ENCODE measurements at regions not wholly inside any gene's neighbourhood (a gene's known extent, or its start where the extent isn't known, plus 50 kb on each side); places are given as distances from the start of the nearest gene placed in this dataset.
"Not testable (repeated sequence)": the region's sequence is repeated elsewhere in the genome, so short reads cannot be mapped to it uniquely, and the experiment has no call there.

DNA sequence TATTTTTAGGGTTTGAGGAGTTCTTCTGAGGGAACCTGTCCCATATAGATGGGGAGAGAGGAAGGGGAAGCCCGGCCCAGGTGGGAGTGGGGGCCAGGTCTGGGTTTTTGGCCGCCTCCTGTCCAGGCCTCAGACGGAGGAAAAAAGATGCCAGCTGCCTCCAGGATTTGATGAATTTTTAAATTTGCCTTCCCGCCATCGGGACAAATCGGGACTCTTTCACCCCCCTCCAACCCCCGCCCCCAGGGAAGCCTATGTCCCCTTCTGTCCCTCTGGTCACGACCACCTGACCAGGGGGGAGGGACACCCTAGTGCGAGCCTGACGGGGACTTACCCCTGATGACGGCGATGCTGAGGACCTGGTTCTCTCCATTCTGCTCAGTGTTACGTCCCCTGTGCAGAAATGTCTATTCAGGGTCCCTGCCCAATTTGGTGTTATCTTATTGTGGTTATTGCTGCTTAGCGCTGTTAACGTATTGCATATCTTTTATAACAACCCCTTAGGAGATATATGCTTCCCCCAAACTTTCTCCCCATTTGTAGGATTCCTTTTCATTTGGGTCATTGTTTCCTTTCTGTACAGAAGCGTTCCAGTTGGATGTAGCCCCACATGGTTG is 115.9 kb upstream of the GRK3 start:
- FAIRE-seq (no peak), DNase-seq (ENCODE audit: insufficient read length, low spot score) (no peak)

GRCh38 chr22:25449781-25450317 is 114.6 kb upstream of the GRK3 start:
- FAIRE-seq (no peak), DNase-seq (ENCODE audit: insufficient read length, low spot score) (no peak)

DNA sequence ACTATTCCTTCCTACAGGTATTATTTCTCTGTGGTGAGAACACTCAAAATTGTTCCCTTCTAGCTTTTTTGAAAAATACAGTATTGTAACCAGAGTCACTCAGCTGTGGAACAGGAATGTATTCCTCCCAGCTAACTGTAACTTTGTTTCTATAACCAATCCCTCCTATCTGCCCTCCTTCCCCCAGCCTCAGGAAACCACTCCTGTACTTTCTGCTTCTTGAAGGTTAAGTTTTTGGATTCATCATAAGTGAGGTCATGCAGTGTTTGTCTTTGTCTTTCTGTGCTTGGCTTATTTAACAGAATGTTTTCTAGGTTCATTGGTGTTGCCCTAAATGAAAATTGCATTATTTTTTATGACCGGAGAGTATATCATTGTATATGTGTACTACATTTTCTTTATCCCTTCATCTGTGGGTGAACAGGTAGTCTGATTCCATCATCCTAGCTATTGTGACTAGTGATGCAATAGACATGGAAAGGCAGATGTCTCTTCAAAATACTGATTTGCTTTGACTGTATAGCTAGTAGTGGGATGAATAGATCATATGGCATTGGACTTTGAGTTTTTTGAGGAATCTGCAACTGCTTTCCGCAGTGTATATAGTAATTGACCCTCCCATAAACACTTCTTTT is 112.9 kb upstream of the GRK3 start:
- FAIRE-seq (no peak), DNase-seq (ENCODE audit: insufficient read length, low spot score) (no peak)

DNA sequence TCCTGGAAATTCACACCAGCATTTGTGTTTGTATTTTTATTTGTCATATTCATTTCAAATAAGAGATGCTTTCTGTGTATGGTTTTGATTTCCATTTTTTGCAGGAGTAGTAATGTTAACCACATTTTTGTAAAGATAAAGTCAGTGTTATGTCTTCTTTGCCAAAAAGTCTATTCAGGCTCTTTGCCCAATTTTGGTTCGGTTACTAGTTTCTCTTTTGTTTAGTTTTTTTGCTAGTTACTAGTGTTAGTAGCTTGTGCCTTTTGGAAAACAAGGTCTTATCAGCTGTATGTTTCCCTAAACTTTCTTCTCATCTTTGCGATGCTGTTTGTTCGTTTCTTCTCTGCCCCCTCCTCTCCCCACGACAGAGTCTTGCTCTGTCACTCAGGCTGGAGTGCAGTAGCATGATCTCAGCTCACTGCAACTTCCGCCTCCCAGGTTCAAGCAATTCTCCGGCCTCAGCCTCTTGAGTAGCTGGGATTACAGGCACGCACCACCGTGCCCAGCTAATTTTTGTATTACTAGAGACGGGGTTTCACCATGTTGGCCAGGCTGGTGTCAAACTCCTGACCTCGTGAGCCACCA is 112.3 kb upstream of the GRK3 start:
- DNase-seq (ENCODE audit: insufficient read length, low spot score), result no peak
- no peak for FAIRE-seq

GRCh38 chr22:25453058-25453457 is 111.4 kb upstream of the GRK3 start:
- DNase-seq (ENCODE audit: insufficient read length, low spot score) (no peak), FAIRE-seq (no peak)

GRCh38 chr22:25453557-25453956 is 110.9 kb upstream of the GRK3 start:
- no peak for FAIRE-seq
- no peak for DNase-seq (ENCODE audit: insufficient read length, low spot score)

DNA sequence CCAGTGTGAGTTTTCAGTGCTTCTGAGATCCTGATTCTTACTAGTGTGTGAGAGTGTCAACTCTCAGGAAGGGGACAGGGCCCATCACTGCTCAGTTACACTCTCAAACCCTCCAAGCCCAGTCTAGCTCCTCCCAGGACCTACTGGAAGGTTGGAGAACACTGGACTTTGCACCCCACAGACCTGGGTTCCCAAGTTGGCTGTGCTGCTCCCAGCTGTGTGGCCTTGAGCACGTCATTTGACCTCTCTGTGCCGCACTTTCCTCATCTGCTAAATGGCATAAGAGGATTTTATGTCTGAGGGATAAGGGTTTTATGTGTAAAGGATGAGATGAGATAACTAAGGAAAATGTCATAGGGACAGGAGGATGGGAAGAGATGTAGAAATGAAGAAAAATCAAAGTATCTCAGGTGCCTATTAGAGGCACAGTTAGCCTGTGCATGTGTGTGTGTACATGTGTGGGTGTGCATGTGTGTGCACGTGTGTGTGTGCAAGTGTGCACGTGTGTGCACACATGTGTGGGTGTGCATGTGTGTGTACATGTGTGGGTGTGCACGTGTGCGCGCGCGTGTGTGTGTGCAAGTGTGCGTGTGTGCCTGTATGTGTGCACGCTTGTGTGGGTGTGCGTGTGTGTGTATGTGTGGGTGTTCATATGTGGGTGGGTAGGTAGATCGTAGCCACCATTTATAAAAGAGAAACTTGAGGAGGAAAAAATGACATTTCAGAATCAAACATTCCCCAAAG is 108.0 kb upstream of the GRK3 start:
- not testable (repeated sequence) for DNase-seq (ENCODE audit: insufficient read length, low spot score); FAIRE-seq

DNA sequence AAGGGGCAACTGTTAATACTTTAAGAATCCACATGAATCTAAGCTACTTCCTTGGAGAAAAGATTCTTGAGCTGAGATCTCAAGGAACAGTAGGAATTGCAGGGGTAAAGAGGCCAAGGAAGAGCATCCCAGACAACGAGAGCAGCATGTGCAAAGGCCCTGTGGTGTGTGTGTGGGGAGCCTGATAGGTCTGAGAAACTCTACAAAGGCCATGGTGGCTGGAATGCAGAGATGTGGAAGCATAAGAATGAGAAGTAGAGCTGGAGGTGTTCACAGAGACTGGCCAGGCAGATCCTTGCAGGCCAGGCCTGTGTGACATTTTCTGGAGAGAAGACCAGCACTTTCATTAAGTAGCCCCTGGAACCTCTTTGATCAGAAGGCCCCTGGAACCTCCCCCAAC is 105.8 kb upstream of the GRK3 start:
- DNase-seq (ENCODE audit: insufficient read length, low spot score); FAIRE-seq: not testable (repeated sequence)

DNA sequence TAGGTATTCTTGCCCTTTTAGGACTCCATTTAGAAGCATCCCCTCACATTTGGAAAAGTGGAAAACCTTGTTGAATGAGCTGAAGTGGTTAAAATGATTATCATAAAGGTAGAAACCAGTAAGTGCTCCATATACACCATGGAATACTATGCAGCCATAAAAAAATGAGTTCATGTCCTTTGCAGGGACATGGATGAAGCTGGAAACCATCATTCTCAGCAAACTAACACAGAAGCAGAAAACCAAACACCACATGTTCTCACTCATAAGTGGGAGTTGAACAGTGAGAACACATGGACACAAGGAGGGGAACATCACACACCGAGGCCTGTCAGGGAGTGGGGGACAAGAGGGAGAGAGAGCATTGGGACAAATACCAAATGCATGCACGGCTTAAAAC is 103.8 kb upstream of the GRK3 start:
- DNase-seq (ENCODE audit: insufficient read length, low spot score); FAIRE-seq: not testable (repeated sequence)

DNA sequence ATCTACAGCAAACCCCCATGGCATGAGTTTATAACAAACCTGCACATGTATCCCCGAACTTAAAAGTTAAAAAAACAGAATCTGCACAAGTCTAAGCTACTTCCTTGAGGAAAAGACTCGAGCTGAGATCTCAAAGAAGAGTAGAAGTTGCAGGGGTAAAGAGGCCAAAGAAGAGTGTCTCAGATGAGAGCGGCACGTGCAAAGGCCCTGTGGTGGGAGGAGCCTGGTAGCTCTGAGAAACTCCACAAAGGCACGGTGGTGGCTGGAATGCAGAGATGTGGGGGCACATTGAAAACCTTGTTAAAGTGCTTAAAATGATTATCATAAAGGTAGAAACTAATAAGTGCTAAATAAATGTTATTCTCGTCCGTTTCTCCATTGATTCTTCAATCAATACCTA is 103.2 kb upstream of the GRK3 start:
- FAIRE-seq (no peak), DNase-seq (ENCODE audit: insufficient read length, low spot score) (no peak)

DNA sequence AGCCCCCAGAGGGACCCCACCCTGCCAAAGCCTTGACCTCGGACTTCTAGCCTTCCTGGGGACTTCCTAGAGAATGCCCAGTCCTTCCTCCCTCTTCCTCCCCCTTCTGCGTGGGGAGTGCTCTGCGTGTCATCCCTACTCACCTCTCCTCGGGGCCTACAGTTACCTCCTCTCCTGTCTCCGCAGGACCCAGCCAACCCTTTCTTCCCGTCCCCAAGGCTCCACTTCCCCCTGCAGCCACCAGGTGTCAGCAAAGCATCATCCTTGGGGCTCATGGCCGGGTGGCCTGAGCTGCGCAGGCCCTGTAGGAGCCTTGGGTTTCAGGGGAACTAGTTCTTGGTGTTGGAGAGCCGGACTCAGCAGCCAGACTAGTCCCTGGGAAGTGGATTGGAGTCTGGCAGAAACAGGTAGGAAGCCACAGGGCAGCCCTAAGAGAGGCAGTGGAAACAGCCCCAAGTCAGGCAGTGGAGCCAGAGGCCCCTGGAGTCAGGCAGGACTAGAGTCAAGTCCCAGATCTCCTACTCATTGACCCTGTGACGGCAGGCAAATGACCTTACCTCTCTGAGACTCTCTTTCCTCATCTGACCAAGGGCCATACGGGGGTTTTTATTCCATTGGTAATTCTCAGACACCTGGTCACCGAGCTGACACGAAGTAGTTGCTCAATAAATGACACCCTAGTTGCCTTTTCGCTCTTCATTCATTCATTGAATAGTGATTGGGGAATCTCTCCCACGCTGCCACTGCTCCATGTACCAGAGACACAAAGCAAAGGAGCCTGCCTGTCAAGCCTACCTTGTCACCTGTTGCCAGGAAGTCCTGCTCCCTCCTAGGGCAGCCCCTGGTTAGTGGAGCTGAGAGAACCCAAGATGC is 101.8 kb upstream of the GRK3 start:
- DNase-seq (ENCODE audit: insufficient read length, low spot score), result peak; percentile 92
- peak; percentile 95 for FAIRE-seq

DNA sequence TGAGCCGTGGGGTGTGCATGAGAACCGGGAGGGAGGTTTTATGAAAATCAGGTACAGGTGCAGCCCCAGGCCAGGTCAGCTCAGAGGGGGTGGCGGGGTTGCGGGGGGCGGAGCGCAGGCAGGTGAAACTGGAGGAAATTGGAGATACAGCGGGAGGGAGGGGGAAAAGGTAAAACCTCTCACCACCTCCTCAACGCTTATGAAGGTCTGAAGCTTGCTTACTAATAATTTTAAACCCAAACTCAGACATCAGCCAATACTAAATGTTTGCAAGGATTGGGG is 101.2 kb upstream of the GRK3 start:
- not testable (repeated sequence) for FAIRE-seq

GRCh38 chr22:25464326-25464725 is 100.1 kb upstream of the GRK3 start:
- FAIRE-seq, result not testable (repeated sequence)

More for the DNA sequence above, 101.2 kb upstream of the GRK3 start:
- DNase-seq (ENCODE audit: insufficient read length, low spot score), result not testable (repeated sequence)

DNA sequence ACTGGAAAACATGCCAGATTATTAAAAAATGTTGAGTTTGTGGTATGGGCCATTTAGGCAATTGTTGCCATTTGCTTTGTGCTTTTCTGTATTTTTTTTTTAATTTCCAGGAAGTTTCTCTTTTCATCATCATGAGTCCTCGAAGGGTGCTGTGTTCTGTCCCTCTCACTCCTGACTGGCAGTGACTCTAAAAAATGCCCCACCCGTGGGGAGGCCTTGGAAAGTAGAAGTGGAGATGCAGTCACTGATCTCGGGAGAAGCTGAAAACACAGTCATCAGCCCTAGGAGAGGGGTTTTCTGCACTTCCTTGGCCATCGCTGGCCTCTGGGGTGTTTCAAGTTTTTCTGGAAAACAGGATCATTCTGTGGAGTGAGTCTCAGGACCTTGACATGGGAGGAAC is 98.5 kb upstream of the GRK3 start:
- no peak for DNase-seq (ENCODE audit: insufficient read length, low spot score)
- FAIRE-seq, result no peak

More at GRCh38 chr22:25464326-25464725, 100.1 kb upstream of the GRK3 start:
- DNase-seq (ENCODE audit: insufficient read length, low spot score), result not testable (repeated sequence)

DNA sequence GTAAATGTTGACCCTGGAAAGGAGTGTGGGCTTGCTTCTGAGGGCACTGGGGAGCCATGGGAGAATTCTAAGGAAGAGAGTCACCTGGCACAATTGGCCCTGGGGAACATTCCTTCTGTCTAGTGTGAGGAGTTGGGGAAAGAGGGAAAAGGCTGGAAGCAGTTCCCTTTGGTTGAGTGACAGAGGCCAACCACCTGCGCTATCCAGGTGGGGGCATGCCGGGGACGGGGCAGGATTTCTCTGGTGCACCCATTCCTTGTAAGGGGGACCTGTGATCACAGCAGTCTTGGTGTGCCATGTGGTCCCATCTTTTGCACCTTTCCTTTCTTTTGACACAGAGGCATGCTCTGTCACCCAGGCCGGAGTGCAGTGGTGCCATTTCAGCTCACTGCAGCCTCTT is 92.1 kb upstream of the GRK3 start:
- FAIRE-seq (no peak), DNase-seq (ENCODE audit: insufficient read length, low spot score) (no peak)

GRCh38 chr22:25475257-25476022 is 89.0 kb upstream of the GRK3 start:
- FAIRE-seq, result peak; percentile 39

DNA sequence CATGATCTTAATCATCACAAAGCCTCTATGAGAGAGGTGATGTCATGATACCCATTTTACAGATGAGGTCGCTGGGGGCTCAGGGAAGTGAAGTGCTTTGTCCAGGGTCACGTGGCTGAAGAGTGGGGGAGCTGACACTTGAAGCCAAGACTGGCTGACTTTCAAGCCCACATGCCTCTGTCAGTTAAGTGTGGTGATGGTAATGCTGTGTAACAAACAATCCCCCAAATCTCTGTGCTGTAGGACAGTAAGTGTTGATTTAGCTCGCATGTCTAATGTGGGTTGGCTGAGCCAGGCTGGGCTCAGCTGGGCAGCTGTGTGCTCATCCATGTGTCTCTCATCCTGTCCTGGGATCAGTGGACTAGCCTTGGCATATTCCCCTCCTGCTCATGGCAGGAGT is 87.1 kb upstream of the GRK3 start:
- FAIRE-seq, result no peak

More at GRCh38 chr22:25475257-25476022, 89.0 kb upstream of the GRK3 start:
- DNase-seq (ENCODE audit: insufficient read length, low spot score), result no peak

GRCh38 chr22:25478111-25478510 is 86.4 kb upstream of the GRK3 start:
- DNase-seq (ENCODE audit: insufficient read length, low spot score) (no peak), FAIRE-seq (no peak)

More for the DNA sequence above, 87.1 kb upstream of the GRK3 start:
- DNase-seq (ENCODE audit: insufficient read length, low spot score), result no peak

DNA sequence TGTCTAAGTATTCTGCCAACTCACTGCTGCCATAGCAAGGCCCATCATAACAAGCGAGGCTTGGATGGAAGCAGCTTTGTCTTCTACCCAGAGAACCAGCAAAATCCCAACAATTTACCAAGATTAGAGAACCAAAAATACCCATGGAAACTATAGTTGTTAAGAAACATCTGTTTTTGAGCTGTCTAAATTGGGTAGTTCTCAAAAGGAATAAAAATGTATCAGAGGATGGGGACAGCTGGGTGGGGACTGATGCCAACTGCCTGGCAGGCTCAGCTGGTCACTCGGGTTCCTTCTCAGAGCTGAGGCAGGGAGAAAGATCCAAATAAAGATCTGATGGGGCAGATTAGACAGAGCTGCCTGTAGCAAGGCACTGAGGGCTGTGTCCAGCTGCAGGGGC is 85.9 kb upstream of the GRK3 start:
- no peak for FAIRE-seq
- DNase-seq (ENCODE audit: insufficient read length, low spot score), result no peak

DNA sequence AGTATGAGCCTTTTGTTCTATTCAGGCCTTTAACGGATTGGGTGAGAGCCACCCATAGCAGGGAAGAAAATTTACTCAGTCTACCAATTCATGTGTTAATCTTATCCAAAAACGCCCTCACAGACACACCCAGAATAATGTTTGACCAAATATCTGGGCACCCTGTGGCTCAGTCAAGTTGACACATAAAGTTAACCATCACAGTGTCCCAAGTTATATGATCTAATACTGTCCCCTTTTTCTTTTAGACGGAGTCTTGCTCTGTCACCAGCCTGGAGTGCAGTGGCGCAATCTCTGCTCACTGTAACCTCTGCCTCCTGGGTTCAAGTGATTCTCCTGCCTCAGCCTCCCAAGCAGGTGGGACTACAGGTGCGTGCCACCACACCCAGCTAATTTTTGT is 83.6 kb upstream of the GRK3 start:
- FAIRE-seq; DNase-seq (ENCODE audit: insufficient read length, low spot score): not testable (repeated sequence)

Data from GM19239 (cell line).